ENCODE measurements at regions not wholly inside any gene's neighbourhood (a gene's known extent, or its start where the extent isn't known, plus 50 kb on each side); places are given as distances from the start of the nearest gene placed in this dataset.

- TF ChIP-seq CTCF (IDR thresholded peaks at IDR 0.05; ENCODE audit: low read depth, low read length, missing input control) (no peak), NR2F2 (IDR thresholded peaks at IDR 0.05) (no peak), REST (IDR thresholded peaks at IDR 0.05) (no peak), ATF3 (IDR thresholded peaks at IDR 0.05) (no peak), TAF1 (conservative IDR thresholded peaks at IDR 0.05) (no peak), RAD21 (IDR thresholded peaks at IDR 0.05) (no peak), JUND (IDR thresholded peaks at IDR 0.05) (no peak), GABPA (IDR thresholded peaks at IDR 0.05 in 1 of 2, conservative IDR thresholded peaks at IDR 0.05 in 1 of 2) (no peak), YY1 (IDR thresholded peaks at IDR 0.05) (no peak), HNF4A (conservative IDR thresholded peaks at IDR 0.05) (no peak), SP1 (IDR thresholded peaks at IDR 0.05) (no peak), FOXA1 (IDR thresholded peaks at IDR 0.05) (no peak)
- TF ChIP-seq, protein P1, sequence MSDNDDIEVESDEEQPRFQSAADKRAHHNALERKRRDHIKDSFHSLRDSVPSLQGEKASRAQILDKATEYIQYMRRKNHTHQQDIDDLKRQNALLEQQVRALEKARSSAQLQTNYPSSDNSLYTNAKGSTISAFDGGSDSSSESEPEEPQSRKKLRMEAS (IDR thresholded peaks at IDR 0.05): no peak
Observed at GRCh38 chr12:84033162-84033561, 879.4 kb downstream of the SLC6A15 start.
